ENCODE measurements at regions not wholly inside any gene's neighbourhood (a gene's known extent, or its start where the extent isn't known, plus 50 kb on each side); places are given as distances from the start of the nearest gene placed in this dataset.
"Not testable (repeated sequence)": the region's sequence is repeated elsewhere in the genome, so short reads cannot be mapped to it uniquely, and the experiment has no call there.

DNA sequence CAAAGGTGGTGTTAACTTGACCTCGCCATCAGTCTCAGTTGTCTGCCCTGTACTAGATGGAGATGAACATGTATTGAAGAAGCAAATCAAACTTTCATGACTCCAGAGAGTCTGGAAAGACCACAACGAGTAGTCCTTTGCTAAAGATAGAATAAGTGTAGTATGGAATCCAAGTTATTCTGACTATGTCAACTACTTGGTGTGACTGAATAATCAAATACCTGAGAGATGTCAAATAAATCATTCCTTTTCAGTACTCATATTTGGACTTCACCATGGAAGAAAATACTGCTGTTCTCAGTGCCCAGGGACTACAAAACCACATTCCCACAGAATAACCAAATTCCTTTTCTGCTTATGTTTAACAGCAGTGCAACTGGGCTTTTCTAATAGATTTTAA lies 161.2 kb upstream of the SPRY1 start:
- Histone ChIP-seq H3K4me1 (ENCODE audit: insufficient read depth) (no peaks in the 10 kb centered on the region), H3K36me3 (ENCODE audit: insufficient read depth) (no peaks in the 10 kb centered on the region), H3K27ac (ENCODE audit: low read depth) (no peak overlapping the region), H3K4me3 (ENCODE audit: low read depth, low read length) (no peak overlapping the region)
- 66% methylated on average over 2 of the region's 2 CpGs for WGBS
- DNase-seq (ENCODE audit: extremely low spot score), result no peak

DNA sequence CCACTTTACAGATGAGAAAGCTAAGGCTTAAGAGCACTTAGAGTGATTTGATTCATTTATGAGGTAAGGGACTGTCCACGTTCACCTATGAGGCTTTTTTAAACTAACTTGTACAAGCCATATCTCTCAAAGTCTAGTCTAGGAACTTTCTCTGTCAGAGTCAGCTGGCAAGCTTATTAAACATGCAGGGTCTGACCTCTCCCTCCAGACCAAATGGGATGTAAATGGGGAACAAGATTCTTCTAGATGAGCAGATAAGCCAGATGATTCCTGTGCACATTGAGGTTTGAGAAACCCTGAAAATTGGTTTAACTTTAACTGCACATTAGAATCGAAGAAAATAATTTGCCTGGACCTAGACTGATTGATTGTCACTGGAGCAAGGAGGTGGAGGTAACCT lies 160.0 kb upstream of the SPRY1 start:
- WGBS, result 72% methylated on average over 2 of the region's 2 CpGs
- H3K4me1 ChIP-seq (ENCODE audit: insufficient read depth), result no peaks in the 10 kb centered on the region
- no peaks in the 10 kb centered on the region for H3K36me3 ChIP-seq (ENCODE audit: insufficient read depth)
- no peak overlapping the region for H3K4me3 ChIP-seq (ENCODE audit: low read depth, low read length)
- no peak for DNase-seq (ENCODE audit: extremely low spot score)
- H3K27ac ChIP-seq (ENCODE audit: low read depth), result no peak overlapping the region

DNA sequence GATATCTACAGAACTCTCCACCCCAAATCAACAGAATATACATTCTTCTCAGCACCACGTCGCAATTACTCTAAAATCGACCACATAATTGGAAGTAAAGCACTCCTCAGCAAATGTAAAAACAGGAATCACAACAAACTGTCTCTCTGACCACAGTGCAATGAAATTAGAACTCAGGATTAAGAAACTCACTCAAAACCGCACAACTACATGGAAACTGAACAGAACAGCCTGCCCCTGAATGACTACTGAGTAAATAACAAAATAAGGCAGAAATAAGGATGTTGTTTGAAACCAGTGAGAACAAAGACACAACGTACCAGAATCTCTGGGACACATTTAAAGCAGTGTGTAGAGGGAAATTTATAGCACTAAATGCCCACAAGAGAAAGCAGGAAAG lies 156.3 kb upstream of the SPRY1 start:
- not testable (repeated sequence) for H3K27ac ChIP-seq (ENCODE audit: low read depth); DNase-seq (ENCODE audit: extremely low spot score); H3K4me3 ChIP-seq (ENCODE audit: low read depth, low read length); H3K36me3 ChIP-seq (ENCODE audit: insufficient read depth); H3K4me1 ChIP-seq (ENCODE audit: insufficient read depth)
- 96% methylated on average over 5 of the region's 5 CpGs for WGBS

GRCh38 chr4:123243220-123243619 lies 153.4 kb upstream of the SPRY1 start:
- 94% methylated on average over 3 of the region's 3 CpGs for WGBS
- H3K4me3 ChIP-seq (ENCODE audit: low read depth, low read length); H3K4me1 ChIP-seq (ENCODE audit: insufficient read depth); H3K36me3 ChIP-seq (ENCODE audit: insufficient read depth); DNase-seq (ENCODE audit: extremely low spot score); H3K27ac ChIP-seq (ENCODE audit: low read depth): not testable (repeated sequence)

- 53% methylated on average over 6 of the region's 6 CpGs for WGBS
- peaks cover 3% of the 10 kb centered on the region for H3K36me3 ChIP-seq (ENCODE audit: insufficient read depth)
- H3K27ac ChIP-seq (ENCODE audit: low read depth), result no peak overlapping the region
- H3K4me3 ChIP-seq (ENCODE audit: low read depth, low read length), result no peak overlapping the region
- no peak for DNase-seq (ENCODE audit: extremely low spot score)
- no peaks in the 10 kb centered on the region for H3K4me1 ChIP-seq (ENCODE audit: insufficient read depth)
Measured at GRCh38 chr4:123244137-123244536, 152.5 kb upstream of the SPRY1 start.

- H3K27ac ChIP-seq (ENCODE audit: low read depth), result peak overlapping the region; percentile 18
Measured at GRCh38 chr4:123246085-123246484, 150.5 kb upstream of the SPRY1 start.

GRCh38 chr4:123248085-123248659 lies 148.4 kb upstream of the SPRY1 start:
- H3K4me1 ChIP-seq (ENCODE audit: insufficient read depth), result no peaks in the 10 kb centered on the region

More at GRCh38 chr4:123246085-123246484, 150.5 kb upstream of the SPRY1 start:
- 74% methylated on average over 4 of the region's 4 CpGs for WGBS
- DNase-seq (ENCODE audit: extremely low spot score), result no peak
- H3K36me3 ChIP-seq (ENCODE audit: insufficient read depth), result peaks cover 3% of the 10 kb centered on the region
- H3K4me1 ChIP-seq (ENCODE audit: insufficient read depth), result no peaks in the 10 kb centered on the region
- no peak overlapping the region for H3K4me3 ChIP-seq (ENCODE audit: low read depth, low read length)

GRCh38 chr4:123249821-123250220 lies 146.8 kb upstream of the SPRY1 start:
- DNase-seq (ENCODE audit: extremely low spot score), result no peak
- H3K4me3 ChIP-seq (ENCODE audit: low read depth, low read length), result no peak overlapping the region
- 69% methylated on average over 1 of the region's 1 CpG for WGBS
- H3K4me1 ChIP-seq (ENCODE audit: insufficient read depth), result no peaks in the 10 kb centered on the region
- peaks cover 3% of the 10 kb centered on the region for H3K36me3 ChIP-seq (ENCODE audit: insufficient read depth)
- no peak overlapping the region for H3K27ac ChIP-seq (ENCODE audit: low read depth)

More at GRCh38 chr4:123248085-123248659, 148.4 kb upstream of the SPRY1 start:
- no peak for DNase-seq (ENCODE audit: extremely low spot score)
- H3K36me3 ChIP-seq (ENCODE audit: insufficient read depth), result peaks cover 3% of the 10 kb centered on the region
- H3K27ac ChIP-seq (ENCODE audit: low read depth), result no peak overlapping the region
- H3K4me3 ChIP-seq (ENCODE audit: low read depth, low read length), result no peak overlapping the region
- WGBS, result 57% methylated on average over 1 of the region's 1 CpG

- H3K4me1 ChIP-seq (ENCODE audit: insufficient read depth), result no peaks in the 10 kb centered on the region
- peak; percentile 36 for DNase-seq (ENCODE audit: extremely low spot score)
Measured at GRCh38 chr4:123250843-123251242, 145.8 kb upstream of the SPRY1 start.

GRCh38 chr4:123255971-123256370 lies 140.6 kb upstream of the SPRY1 start:
- no peak for DNase-seq (ENCODE audit: extremely low spot score)
- H3K36me3 ChIP-seq (ENCODE audit: insufficient read depth), result no peaks in the 10 kb centered on the region
- no peak overlapping the region for H3K27ac ChIP-seq (ENCODE audit: low read depth)
- H3K4me1 ChIP-seq (ENCODE audit: insufficient read depth), result no peaks in the 10 kb centered on the region
- 93% methylated on average over 6 of the region's 6 CpGs for whole genome bisulfite sequencing
- H3K4me3 ChIP-seq (ENCODE audit: low read depth, low read length), result no peak overlapping the region

More at GRCh38 chr4:123250843-123251242, 145.8 kb upstream of the SPRY1 start:
- Histone ChIP-seq H3K36me3 (ENCODE audit: insufficient read depth) (peaks cover 3% of the 10 kb centered on the region), H3K4me3 (ENCODE audit: low read depth, low read length) (no peak overlapping the region), H3K27ac (ENCODE audit: low read depth) (no peak overlapping the region)

DNA sequence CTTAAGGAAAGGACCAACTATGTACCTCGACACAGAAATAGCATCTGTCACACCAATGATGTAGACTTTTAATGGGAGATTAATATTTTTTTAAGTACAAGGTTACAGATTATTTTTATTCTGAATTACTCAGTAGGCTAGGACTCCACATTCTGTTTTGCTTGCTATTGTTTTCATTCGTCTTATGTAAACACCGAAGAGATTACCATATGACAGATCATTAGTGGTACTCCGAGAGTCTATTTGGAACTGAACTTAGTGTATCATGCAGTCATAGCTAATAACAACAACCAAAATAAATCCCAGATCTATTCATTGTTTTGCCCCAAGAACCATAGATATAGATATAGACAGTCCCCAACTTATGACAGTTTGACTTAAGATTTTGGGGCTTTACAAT lies 139.7 kb upstream of the SPRY1 start:
- no peaks in the 10 kb centered on the region for H3K4me1 ChIP-seq (ENCODE audit: insufficient read depth)
- H3K4me3 ChIP-seq (ENCODE audit: low read depth, low read length), result no peak overlapping the region
- no peak for DNase-seq (ENCODE audit: extremely low spot score)
- no peak overlapping the region for H3K27ac ChIP-seq (ENCODE audit: low read depth)
- no peaks in the 10 kb centered on the region for H3K36me3 ChIP-seq (ENCODE audit: insufficient read depth)
- 91% methylated on average over 4 of the region's 4 CpGs for WGBS

- 58% methylated on average over 4 of the region's 4 CpGs for WGBS
- H3K4me3 ChIP-seq (ENCODE audit: low read depth, low read length), result no peak overlapping the region
- H3K36me3 ChIP-seq (ENCODE audit: insufficient read depth), result no peaks in the 10 kb centered on the region
- DNase-seq (ENCODE audit: extremely low spot score), result no peak
- H3K4me1 ChIP-seq (ENCODE audit: insufficient read depth), result no peaks in the 10 kb centered on the region
- no peak overlapping the region for H3K27ac ChIP-seq (ENCODE audit: low read depth)
Measured at GRCh38 chr4:123257591-123257990, 139.0 kb upstream of the SPRY1 start.

- H3K36me3 ChIP-seq (ENCODE audit: insufficient read depth), result no peaks in the 10 kb centered on the region
- no peak for DNase-seq (ENCODE audit: extremely low spot score)
- no peak overlapping the region for H3K27ac ChIP-seq (ENCODE audit: low read depth)
- H3K4me1 ChIP-seq (ENCODE audit: insufficient read depth), result no peaks in the 10 kb centered on the region
- WGBS, result 55% methylated on average over 2 of the region's 2 CpGs
- no peak overlapping the region for H3K4me3 ChIP-seq (ENCODE audit: low read depth, low read length)
Measured at GRCh38 chr4:123259676-123260646, 136.6 kb upstream of the SPRY1 start.

DNA sequence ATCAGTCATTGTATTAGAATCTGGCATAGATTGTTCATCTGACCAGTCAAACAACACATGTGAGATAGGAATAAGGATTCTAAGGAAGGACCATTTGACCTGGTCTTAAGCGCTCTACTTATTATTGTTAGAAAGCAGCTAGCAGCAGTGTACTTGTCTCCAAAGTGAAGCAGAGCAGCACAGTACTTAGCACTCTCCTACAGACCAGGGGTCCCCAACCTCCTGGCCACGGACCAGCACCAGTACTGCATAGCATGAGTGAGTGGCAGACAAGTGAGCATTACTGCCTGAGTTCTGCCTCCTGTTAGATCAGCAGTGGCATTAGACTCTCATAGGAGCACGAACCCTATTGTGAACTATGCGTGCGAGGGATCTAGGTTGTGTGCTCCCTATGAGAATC lies 135.9 kb upstream of the SPRY1 start:
- no peak for DNase-seq (ENCODE audit: extremely low spot score)
- Histone ChIP-seq H3K27ac (ENCODE audit: low read depth) (no peak overlapping the region), H3K4me3 (ENCODE audit: low read depth, low read length) (no peak overlapping the region), H3K4me1 (ENCODE audit: insufficient read depth) (no peaks in the 10 kb centered on the region), H3K36me3 (ENCODE audit: insufficient read depth) (no peaks in the 10 kb centered on the region)
- WGBS, result 92% methylated on average over 5 of the region's 5 CpGs

All from urinary bladder (tissue), 3 donors.